CD4-positive, alpha-beta T cell treated with Interleukin-17A for 1 hour (primary cell): ENCODE measurements at regions not wholly inside any gene's neighbourhood (a gene's known extent, or its start where the extent isn't known, plus 50 kb on each side); places are given as distances from the start of the nearest gene placed in this dataset.

Experiments used
- DNase-seq: peaks from one replicate; pipeline ENCODE4 v3.0.0-alpha.2; 2020

DNA sequence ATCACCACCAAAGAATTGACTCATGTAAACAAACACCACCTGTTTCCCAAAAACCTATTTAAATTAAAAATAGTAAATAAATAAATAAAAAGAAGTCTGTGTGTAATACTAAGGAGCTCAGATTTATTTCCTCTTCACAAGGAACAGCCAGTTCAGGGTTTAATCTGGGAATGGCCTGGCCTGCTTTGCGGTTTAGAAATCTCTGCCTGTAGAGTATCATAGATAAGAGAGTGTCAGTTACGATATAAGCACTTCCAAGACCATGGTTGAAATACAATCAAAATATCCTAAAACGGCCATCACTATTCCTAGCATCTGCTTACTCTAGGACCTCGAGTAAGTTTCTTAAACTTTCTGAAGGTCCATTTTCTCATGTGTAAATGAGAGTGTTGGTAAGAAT, 274.4 kb downstream of the PLPP3 start:
- DNase-seq, result no peak

DNA sequence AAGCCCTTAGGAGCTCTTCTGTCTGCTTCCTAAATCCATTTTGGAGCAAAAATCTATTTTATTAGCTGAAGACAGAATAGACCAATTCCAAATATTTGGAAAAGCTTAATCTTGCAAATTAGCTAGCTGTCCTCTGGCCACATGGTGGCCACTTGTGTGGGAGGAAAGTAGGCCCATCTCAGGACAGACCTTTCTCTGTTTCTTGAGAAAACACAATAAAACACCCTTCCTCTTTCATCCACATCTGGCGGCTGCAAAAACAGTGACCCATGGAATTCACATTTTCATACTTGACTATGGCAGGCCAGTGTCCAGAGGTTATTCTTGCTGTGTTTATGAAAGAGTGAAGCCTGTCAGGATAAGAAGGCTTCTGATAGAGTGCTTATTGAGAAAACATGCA, 275.6 kb downstream of the PLPP3 start:
- DNase-seq, result no peak

DNA sequence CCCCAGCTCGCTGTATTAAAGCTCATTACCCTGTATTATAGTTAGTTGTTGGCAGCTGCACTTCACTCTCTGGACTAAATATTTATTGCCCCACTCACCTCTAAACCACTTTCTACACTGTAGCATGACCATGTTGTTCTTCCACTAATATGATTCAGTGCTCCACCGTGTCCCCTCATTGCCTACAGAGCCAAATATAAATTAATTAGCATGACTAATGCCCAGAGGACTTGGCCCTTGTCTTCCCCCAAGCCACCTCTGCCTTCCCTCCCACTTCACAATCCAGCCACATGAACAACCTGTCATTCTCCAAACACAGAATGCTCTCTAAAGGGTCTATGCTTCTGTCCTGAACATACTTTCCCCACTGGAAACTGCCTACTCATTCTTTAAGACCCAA, 276.5 kb downstream of the PLPP3 start:
- no peak for DNase-seq

DNA sequence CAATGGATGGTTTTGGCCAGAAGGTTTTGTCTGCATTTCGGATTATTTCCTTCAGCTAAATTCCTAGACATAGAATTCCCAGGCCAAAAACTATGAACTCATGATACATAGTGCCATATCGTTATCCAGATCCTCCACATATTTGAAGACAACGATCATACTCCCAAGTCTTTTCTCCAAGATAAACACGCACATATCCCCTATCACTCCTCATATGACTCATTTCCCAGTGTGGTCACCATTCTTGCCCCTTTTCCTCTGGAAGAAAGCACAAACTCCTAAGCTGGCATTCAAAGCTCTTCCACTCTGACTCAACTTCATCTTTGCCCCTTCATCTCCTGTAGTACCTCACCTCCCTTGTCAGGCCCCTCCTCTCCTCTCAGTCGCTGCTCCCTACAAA, 277.6 kb downstream of the PLPP3 start:
- DNase-seq, result no peak

DNA sequence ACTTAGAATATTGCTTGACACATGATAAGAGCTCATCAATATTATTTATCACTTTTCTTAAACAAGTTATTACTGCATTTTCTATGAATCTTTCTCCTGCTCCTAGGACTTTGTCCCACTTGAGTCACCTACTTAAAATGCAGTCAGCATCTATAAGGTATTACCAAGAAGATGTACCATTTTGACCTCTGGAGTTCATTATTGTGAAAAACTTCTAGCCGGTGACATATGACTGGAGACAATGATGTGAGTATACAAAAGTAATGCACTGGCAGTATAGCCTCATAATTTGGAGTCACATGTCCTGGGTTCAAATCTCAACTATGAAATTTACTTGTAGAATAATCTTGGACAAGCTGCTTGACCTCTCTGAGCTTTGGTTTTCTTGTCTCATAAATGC, 278.5 kb downstream of the PLPP3 start:
- DNase-seq, result no peak

DNA sequence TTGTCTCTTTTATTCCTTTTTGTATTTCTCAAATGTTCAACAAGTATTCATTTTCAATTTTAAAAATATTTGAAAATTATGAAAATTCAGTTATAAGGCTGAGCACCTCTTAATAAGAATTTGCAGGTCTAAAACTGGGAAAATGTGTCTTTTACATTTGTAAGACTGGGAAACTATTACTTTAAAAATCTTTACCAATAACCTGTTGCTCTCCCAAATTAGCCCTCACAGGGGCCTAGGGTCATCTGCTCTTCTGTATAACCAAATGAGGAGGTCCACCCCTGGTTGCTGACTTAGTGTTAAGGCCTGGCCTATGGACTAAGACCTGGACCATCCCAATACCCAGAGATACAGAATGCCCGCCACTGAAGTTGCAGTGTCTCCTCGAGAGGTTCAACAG, 280.5 kb downstream of the PLPP3 start:
- DNase-seq, result no peak

DNA sequence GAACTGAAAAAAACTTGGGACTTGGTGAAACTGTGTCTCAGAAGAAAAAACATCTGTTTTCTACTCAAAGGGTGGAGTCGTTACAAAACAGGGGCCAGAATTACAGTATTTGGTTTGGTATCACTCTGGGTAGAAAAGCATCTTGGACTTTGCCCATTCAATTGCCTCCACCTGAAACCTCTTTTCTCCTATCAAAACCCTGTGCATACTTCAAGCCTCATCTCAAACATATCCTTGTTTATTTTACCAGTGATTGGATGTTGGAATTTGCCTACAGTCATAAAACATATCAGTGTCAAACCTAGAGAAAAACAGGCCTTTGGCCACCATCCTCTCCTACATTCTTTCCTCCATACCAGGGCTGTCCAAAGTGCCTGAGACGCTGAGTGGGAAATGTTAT, 281.5 kb downstream of the PLPP3 start:
- DNase-seq, result no peak

DNA sequence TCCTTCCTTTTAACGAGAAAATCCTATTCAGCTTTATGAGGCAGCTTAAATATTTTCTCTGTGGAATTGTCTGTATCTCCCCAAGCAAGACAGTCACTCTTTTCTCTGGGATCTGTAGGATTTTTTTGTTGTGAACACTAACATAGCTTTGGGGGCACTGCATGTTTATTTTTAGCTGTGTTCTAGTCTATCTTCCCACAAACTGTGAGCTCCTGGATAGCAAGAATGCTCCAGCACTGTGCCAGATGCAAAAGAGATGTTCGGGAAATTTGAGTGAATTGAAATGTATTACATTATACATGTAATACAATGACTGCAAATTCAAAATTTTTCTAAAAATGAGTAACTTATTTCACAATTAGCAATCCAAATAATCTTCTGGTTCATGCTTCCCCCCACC, 282.2 kb downstream of the PLPP3 start:
- DNase-seq, result no peak

DNA sequence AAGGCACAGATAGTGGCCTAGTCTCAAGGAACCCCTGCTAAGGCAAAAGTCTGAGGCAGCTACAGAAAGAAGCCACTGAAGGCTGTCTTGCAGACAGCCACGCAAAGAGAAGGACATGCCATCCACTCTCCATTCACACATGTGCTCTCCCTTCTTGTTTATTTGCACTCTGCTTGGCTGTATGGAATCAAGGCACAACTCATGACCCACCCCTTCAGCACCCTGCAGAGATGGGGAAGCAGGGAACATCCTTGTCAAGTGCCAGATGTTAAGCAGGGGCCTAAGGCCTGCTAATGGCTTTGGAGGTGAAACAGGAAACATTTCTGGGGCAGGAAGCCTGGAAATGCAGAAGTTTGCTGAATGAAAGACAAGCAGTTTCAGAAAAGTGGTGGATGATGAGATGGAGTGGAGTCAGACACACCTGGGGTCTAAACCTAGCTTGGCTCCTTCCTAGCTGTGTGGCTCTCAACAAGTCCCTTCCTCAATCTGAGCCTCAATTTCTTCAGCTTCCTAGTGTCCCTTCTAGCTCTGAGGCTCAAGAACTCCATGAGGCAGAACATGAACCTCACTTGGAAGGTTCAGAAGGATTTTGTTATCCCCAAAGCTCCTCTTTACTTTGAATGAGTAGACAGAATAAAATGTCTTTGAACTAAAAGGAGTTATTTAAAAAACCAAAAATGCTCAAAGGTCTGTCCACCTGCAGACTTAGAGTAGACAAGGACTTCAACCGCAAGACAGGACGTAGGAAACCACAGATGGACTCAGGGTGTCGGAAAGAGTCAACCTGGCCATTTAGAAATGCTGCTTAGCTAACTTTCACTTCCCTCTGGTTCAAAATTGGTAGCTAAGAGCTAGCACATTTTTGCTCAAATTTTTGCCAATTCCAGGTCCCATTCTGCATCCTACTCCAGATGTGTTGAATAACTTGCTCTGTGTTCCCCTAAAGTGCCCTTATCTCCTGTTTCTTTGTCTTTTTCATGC, 283.1 kb downstream of the PLPP3 start:
- DNase-seq, result no peak

DNA sequence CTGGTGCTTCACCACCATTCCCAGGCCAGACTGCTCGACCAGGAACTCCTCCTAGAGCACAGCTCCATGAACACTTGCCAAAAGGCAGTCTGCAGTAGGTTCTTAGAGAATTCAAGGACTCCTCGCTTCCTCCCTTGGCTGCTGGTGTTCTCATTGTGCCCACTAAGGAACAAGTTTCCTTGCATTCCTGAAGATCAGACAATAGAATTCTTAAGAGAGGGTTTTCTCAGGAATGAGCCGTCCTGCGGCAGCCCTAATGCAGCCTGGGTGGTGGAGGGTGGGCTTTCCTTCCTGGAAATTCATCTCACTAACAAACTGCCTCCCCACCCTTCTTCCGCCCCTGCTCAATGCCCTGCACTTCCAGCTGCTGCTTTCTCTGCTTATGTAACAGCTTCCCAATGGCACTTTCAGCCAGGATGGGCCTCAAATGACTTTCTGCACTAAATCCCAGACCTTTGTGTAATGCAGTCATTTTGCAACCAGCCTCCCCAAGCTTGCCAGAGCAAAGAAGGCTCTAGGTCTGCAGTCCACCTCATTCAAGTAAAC, 287.9 kb downstream of the PLPP3 start:
- DNase-seq, result no peak

DNA sequence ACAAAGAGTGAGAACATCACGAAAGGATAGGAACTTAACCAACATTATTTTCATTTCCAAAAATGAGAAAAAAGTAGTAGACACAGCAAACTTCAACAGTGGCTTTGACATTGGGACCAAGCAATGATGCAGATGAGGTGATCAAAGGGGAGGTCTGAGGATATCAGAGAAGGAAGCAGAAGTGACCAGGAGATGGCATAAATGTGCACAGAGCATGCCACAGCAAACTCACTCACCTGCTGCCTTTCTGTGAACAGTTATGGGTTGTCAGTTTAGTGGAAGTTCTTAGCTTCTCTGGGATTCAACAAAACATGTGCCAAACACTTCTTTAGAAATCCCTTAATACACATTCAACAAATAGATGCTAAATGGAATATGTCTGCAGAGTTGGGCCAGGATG, 290.1 kb downstream of the PLPP3 start:
- DNase-seq, result no peak

DNA sequence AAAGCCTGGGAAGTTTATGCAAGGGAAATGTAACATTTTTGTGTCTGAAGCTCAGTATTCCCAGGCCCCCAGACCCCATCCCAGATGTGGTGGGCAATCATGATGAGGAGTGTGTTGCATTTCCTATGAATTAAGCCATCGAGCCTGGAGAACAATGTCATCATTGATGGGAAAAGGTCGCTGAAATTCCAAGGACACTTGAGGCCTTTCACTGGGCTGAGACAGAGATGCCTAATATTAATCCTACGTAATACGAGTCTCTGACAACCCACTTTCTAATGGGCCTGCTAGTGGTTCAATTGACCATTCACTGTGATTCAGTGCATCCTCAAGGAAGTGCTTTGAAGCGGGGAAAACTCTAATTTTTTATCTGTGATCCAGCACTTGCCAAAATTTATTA, 291.6 kb downstream of the PLPP3 start:
- DNase-seq, result no peak

DNA sequence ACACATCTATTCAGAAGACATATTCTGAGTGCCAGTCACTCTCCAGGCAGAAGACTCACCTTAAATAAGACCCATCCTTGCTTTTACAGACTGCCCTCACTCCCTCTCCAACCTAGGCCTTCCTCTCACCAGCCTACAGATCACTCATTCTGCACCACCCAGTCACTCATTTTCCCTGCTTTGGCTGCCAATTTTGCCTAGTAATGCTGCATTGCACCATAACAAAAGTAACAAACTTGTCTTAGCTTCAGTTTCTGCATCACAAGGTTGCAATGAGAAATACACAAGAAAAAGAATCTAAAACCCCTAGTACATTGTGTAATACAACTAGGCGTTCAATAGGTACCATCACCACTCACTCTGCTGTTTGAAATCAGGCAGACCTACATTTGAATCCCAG, 292.4 kb downstream of the PLPP3 start:
- no peak for DNase-seq

DNA sequence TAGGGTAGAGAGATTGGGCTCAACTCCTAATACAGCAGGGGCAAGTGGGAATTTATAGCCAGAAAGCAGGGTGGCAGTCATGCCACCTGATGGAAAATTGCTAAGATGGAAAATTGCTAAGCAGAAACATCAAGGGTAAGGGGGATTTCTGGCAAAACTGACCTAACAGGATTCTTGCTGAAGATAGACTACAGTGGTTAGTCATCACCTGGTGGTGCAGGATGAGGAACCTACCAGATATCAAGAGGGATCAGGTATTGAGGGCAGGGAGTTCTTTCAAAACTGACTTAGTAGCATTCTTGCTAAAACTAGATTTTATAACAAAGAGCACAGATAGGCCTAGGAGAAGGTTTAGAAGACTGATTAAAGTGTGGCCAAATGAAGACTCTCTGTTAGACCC, 292.9 kb downstream of the PLPP3 start:
- no peak for DNase-seq

DNA sequence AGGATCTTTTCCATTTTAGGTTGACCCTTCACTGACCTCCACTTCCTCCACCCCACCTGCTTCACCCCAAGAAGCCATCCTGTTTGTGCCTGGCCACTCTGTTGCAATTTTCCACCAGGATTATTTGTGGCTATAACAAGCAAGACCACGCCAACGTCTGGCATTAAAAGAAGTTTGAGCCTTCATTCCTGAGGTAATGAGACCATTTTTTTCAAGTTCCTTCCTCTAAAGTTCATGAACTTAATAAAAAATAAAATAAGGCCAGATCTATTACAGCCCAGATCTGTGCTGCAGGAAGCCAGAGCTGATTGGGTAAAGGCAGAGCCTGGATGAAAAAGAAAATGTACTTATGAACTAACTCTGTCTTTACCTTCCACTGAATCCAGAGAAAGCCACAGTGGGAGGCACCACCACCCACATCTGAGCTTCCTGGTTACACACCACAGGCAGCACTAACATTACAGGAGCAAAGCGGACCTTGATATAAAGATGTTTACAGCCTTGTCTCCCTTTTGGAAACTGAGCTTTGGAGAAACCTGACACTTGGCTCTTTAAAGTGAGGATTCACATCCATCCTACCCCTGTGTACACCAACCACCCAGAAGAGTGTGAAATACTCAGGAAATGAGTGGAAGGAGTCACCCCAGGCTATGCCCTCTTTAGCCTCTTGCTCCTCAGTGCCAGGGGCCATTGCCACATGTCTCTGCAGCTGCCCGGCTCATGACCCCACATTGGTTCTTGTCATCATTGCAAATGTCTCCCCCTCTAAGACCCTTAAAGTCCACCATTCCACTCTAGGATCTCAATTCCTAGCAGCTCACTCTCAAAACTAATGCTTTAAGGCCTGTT, 293.6 kb downstream of the PLPP3 start:
- no peak for DNase-seq

DNA sequence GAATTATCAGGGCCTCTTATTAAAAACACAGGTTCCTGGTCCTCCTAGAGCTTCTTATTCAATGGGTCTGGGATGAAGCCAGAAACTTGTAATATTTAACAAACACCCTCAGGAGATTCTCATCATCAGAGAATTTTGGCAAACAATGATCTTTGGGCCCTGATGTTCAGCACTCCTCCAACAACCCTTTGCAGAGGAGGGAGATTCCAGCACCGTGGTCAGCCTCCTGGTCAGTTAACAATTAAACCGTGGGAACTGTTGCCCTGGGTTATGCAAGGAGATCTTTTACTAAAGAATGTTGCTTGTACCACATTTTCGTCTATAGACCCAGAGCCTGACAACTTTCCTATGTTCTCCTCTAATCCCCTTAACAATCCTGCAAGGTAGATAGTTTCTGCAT, 294.4 kb downstream of the PLPP3 start:
- no peak for DNase-seq

DNA sequence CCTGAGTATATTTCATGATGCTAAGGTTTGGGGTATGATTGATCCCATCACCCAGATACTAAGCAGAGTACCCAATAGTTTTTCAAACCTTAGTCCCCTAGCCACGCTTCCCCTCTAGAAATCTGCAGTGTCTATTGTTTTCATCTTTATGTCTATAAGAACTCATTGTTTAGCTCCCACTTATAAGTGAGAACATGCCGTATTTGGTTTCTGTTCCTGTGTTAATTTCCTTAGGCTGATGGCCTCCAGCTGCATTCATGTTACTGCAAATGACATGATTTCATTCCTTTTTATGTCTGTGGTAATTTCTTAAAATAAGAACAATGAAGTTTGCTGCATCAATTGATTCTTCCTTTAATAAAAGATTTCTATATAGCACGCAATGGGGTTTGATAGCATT, 301.3 kb downstream of the PLPP3 start:
- DNase-seq, result no peak

DNA sequence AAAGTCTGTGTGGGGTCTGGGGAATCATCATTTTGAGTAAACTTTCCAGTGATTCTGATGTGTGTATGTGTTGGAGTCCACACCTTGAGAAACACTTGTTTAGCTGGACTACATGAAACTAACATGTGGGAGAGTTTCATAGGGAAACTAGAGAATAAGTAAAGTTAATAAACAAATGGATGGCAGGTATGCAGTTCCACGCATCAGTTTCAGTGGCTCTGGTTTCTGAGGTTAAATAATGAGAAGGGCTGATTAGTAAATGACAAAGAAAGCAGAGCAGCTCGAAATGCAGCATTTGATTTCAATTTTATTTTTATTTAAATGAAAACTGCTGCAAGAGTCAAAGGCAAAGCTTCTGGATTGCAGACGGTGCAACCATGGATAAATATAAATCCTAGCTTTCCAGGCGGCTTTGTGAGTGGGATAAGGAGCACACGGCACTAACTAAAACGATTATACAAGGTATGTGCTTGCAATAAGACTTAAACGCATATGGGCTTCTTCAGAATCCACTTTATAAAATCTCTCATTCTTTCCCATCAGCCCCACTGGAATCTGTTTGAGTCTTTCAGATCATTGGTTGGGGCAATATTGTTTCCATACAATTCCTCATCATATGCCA, 310.7 kb downstream of the PLPP3 start:
- DNase-seq, result no peak

DNA sequence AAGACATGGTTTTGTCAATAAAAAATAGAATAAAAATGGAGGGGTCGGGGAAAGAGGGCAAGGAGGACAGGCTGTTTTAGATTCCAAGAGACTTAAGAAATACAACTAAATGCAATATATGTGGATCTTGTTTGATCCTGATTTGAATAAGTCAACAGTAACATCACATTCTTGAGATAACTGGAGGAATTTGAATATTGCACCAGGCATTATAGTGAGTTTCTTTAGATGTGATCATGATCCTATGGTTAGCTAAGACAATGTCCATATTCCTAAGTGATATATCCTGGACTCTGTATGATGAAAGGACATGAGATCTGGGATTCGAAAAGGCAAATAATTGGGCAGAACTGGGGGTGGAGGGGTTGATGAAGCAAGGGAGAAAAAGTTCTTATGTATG, 311.8 kb downstream of the PLPP3 start:
- no peak for DNase-seq

DNA sequence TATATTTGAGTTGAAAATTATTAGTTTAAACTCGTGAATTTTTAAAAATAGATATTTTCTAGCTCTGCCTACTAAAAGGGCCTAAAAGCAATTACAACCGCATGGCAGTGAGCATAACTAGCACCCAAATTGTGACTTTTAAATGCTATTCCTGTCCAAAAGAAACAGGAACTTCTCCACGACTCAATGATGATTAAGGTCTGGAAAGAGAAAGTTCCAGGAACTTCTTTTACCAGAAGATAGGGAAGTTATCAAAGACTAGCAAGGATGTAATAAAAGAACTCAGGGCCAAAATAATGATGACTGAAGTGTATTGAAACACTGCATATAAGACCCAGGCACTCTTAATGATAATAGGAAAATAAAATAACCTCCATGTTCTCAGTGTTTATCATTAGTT, 313.0 kb downstream of the PLPP3 start:
- no peak for DNase-seq

DNA sequence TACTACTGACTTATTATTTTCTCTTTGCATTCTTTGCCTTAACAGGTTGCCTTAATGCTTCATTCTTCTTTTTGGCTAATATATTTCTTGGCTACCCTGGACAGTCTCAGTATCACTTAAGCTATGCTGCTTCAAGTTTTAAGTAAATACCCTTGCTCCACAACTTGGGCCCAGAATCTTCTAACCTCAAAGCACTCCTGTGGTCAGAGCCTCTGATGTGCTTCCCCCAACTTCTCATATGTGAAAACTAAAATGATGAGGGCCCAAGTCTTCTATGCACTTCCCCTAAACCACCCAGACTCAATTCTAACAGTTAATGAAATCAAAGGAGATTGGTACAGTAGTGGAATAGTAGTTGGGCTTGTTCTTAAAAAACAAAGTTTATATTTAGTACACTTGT, 314.1 kb downstream of the PLPP3 start:
- no peak for DNase-seq

DNA sequence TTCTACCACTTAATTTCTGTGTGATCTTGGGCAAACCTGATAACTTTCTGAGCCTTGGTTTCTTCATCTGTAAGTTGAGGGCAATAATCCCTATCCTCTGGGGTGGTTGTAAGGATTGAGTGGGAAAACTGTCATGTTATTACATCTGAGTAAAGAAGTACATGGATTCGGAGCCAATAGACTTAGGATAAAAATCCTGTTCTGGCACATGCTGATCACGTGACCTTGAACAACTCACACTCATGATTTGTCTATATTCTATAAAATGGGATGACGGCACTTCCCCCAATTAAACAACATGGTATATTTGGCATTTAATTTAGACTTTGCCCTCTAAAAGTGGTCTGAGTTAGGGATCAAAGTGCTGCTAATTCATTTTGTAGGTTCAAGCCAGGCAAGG, 315.5 kb downstream of the PLPP3 start:
- DNase-seq, result no peak

DNA sequence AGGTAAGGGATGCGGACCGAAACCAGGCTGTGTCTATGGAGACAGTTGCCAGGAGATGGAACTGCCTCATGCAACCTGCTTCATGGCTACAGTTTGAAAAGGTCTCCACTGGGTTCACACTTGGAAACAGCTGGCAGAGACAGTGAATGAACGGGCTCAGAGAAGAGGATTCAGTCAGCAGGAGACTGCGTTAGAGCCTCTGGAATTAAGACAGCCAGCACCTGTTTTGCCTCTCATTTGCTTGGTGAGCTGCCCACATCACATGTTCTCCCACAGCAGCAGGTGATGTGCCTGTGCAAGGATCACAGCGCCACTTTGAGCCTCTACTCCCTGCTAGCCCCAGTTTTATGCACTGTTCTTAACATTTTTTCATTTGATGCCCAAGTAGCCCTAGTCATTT, 321.0 kb downstream of the PLPP3 start:
- DNase-seq, result no peak
